Peyer's patch (tissue), 4 donors: ENCODE measurements at regions not wholly inside any gene's neighbourhood (a gene's known extent, or its start where the extent isn't known, plus 50 kb on each side); places are given as distances from the start of the nearest gene placed in this dataset.
A peak's percentile ranks its signal among the peaks of the same experiment; 100 is the strongest.
"Not testable (repeated sequence)": the region's sequence is repeated elsewhere in the genome, so short reads cannot be mapped to it uniquely, and the experiment has no call there.

Experiments used
- DNase-seq, 3 donors: peaks; one replicate each; pipeline ENCODE4 v3.0.0-alpha.2; 2017 to 2019
- H3K27ac ChIP-seq, 4 donors: fragments of 200-600 bp; sonication (generic); one replicate each; pipeline ENCODE4 v1.5.1; 2016 to 2019
- H3K27me3 ChIP-seq, 2 donors: fragments of 200-600 bp; sonication (generic); one replicate each; pipeline ENCODE4 v1.5.1; 2019
- H3K36me3 ChIP-seq, 3 donors: fragments of 200-600 bp; sonication (generic); one replicate each; pipeline ENCODE4 v1.5.1; 2016 to 2019
- H3K4me1 ChIP-seq, 4 donors: fragments of 200-600 bp; sonication (generic); one replicate each; pipeline ENCODE4 v1.5.1; 2016 to 2019
- H3K4me3 ChIP-seq, 4 donors: fragments of 200-600 bp; sonication (generic); 1 replicate in 3 of 4; 2 replicates in 1 of 4; pipeline ENCODE4 v1.5.1; 2016 to 2019; ENCODE audit warnings: mild to moderate bottlenecking in 1 of 4
- H3K9me3 ChIP-seq, 4 donors: fragments of 200-600 bp; sonication (generic); one replicate each; pipeline ENCODE4 v1.5.1; 2016 to 2019; ENCODE audit warnings: mild to moderate bottlenecking in 1 of 4

- not testable (repeated sequence) for DNase-seq, H3K4me3 ChIP-seq, H3K27me3 ChIP-seq, H3K9me3 ChIP-seq, H3K36me3 ChIP-seq, H3K27ac ChIP-seq
- H3K4me1 ChIP-seq: peaks cover 0 to 13% (median 6%) of the 10 kb centered on the region in 4 donors
Measured at GRCh38 chr9:41075671-41076070, 52.8 kb downstream of the FOXD4L6 start.

DNA sequence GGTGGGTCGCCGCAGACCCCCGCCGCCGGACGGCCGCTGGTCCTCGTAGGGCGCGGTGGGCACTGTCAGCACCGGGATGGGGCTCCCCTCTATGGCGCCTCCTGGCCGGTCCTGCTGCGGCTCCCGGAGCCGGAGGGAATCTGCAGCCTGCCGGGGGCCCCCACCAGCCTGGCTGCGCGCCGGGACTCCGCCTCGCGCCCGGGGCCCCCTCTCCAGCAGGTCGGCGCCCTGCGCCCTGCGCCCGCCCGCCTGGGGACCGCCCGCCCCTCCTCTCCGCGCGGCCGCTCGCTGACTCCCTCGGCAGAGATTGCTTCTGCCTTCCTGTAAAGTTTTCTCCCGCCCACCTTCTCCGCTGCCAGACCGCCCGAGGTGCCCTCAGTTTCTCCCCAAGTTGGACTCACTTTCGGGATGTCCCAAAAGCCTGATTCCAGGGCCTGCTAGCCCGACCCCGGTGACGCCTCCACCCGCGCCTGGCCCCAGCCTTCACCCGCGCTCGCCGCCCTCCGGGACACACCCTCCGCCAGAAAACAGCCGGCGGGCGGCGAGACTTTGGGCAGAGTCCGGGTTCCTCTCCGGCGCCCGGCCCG lies 54.0 kb downstream of the FOXD4L6 start:
- not testable (repeated sequence) for H3K36me3 ChIP-seq, H3K27me3 ChIP-seq, H3K9me3 ChIP-seq, H3K27ac ChIP-seq
- H3K4me3 ChIP-seq: peak overlapping the region; percentile 28 to 56 (median 48)
- H3K4me1 ChIP-seq: peaks cover 0 to 13% (median 6%) of the 10 kb centered on the region in 4 donors
- DNase-seq: peak in 2 of 3 donors; percentile 50 to 57

DNA sequence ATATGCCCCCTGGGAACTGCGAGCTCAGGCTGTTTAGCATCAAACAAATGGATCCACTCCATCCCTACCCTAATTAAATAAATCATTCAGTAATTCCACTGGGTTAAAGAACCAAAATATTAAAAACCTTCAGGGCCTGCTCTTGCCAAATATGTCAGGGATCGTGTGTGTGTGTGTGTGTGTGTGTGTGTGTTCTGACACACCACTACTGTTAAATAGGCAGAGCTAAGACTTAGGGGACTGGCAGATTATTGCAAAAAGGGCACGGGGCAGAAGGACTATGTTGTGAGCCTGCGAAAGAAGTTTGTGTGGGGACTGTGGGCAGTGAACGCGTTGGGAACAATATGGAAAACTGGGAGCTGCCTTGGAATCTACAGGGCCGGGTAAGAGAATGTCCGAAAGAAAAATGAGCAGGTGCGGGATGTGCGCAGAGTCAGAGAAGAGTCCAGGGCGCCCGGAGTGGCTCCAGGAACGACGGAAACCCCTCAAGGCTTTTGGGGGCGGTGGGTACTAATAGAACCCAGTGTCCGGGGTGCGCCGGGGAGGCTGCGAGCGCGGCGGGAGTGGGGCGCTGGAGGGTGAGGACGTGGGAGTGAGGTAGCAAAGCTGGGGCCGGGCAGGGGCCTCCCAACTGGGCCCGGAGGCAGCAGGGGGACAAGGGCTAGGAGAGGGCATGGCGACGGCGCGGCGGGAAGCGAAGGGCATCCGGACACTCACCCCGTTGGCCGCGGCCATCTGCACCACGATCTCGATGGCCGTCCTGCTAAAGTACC lies 54.8 kb downstream of the FOXD4L6 start:
- peak in 1 of 3 donors; percentile 42 for DNase-seq
- Histone ChIP-seq H3K4me3 (peak overlapping the region in 3 of 4 donors; percentile 42 to 56 (median 55)), H3K4me1 (peaks cover 0 to 13% (median 6%) of the 10 kb centered on the region in 4 donors)
- H3K9me3 ChIP-seq, H3K27me3 ChIP-seq, H3K27ac ChIP-seq, H3K36me3 ChIP-seq: not testable (repeated sequence)

- H3K27me3 ChIP-seq, DNase-seq, H3K4me1 ChIP-seq, H3K4me3 ChIP-seq, H3K9me3 ChIP-seq, H3K36me3 ChIP-seq: not testable (repeated sequence)
- H3K27ac ChIP-seq: peak overlapping the region in 1 of 4 donors; percentile 46
Measured at GRCh38 chr9:41064125-41064795, 64.2 kb downstream of the FOXD4L6 start.

DNA sequence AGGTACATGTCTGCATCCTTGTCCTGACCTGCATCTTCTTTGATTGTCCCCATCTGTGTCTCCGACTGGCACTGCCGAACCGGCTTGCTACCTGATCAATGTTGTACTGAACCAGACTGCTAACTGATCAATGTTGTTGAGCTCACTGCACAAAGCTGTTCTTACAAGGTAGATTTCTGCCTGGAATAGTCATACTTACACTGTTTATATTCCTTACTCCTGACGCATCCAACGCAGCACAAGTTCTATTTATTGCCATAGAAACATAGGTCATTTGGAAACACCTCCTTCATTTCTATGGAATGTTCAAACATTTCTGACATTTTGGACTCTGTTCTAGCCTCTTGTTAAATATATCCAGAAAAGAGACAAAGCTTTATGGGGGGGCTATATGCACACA lies 65.2 kb downstream of the FOXD4L6 start:
- not testable (repeated sequence) for H3K27ac ChIP-seq, H3K4me1 ChIP-seq, H3K4me3 ChIP-seq, H3K9me3 ChIP-seq, DNase-seq, H3K36me3 ChIP-seq, H3K27me3 ChIP-seq

GRCh38 chr9:41059603-41060002 lies 68.9 kb downstream of the FOXD4L6 start:
- H3K27ac ChIP-seq, DNase-seq, H3K4me3 ChIP-seq, H3K27me3 ChIP-seq, H3K36me3 ChIP-seq, H3K4me1 ChIP-seq, H3K9me3 ChIP-seq: not testable (repeated sequence)

- not testable (repeated sequence) for H3K9me3 ChIP-seq, H3K27ac ChIP-seq, H3K4me3 ChIP-seq, H3K27me3 ChIP-seq, H3K4me1 ChIP-seq, DNase-seq, H3K36me3 ChIP-seq
Measured at GRCh38 chr9:41053666-41054363, 74.7 kb downstream of the FOXD4L6 start.

- DNase-seq, H3K9me3 ChIP-seq, H3K4me1 ChIP-seq, H3K27ac ChIP-seq, H3K36me3 ChIP-seq, H3K4me3 ChIP-seq, H3K27me3 ChIP-seq: not testable (repeated sequence)
Measured at GRCh38 chr9:41048672-41049071, 79.8 kb downstream of the FOXD4L6 start.

- not testable (repeated sequence) for H3K27me3 ChIP-seq, H3K36me3 ChIP-seq, H3K9me3 ChIP-seq, H3K4me1 ChIP-seq, H3K27ac ChIP-seq, H3K4me3 ChIP-seq, DNase-seq
Measured at GRCh38 chr9:41047792-41048191, 80.7 kb downstream of the FOXD4L6 start.

DNA sequence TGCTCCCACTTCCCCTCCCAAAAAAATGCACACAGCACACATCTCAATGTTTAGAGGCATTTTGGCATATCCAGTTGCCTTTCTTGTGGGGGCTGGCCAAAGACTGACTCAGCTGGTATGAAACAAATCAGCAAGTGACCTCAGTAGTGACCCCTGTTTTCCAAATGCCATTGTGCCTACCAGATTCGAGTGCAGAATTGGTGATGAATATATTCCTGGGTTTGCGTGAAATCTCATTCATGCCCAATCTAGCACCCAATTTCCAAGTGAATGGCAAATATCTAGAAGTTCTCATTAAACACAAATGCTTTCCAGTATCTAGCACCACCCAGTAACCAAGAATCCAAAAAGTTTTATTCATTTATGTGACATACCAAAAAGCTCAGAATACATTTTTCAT lies 83.6 kb downstream of the FOXD4L6 start:
- not testable (repeated sequence) for DNase-seq, H3K4me1 ChIP-seq

DNA sequence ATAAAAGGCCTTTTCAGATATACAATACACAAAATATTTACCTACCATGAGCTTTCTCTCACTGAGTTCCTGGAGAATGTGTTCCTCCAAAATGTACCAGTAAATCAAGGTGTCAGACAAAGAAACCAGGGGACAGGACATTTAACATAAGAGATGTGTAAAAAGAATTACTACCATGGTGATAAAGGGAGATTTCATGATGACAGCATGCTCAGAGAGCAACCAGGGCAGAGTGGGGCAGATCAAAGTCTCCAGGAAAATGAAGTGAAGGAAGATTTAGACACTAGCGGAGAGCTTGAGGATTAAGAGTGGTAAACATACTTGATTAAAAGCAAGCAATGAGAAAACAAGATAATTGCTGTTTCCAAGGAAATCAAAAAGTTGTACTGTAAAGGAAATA lies 85.0 kb downstream of the FOXD4L6 start:
- H3K9me3 ChIP-seq, H3K27me3 ChIP-seq, H3K36me3 ChIP-seq, H3K4me1 ChIP-seq, H3K4me3 ChIP-seq, DNase-seq, H3K27ac ChIP-seq: not testable (repeated sequence)

More for the DNA sequence above, 83.6 kb downstream of the FOXD4L6 start:
- not testable (repeated sequence) for H3K4me3 ChIP-seq, H3K27ac ChIP-seq, H3K27me3 ChIP-seq, H3K9me3 ChIP-seq, H3K36me3 ChIP-seq

GRCh38 chr9:41042111-41042510 lies 86.4 kb downstream of the FOXD4L6 start:
- not testable (repeated sequence) for H3K36me3 ChIP-seq, H3K27ac ChIP-seq, H3K4me1 ChIP-seq, H3K9me3 ChIP-seq, DNase-seq, H3K27me3 ChIP-seq, H3K4me3 ChIP-seq

GRCh38 chr9:41040705-41041342 lies 87.7 kb downstream of the FOXD4L6 start:
- H3K4me1 ChIP-seq, H3K4me3 ChIP-seq, H3K9me3 ChIP-seq, H3K27ac ChIP-seq, DNase-seq, H3K27me3 ChIP-seq, H3K36me3 ChIP-seq: not testable (repeated sequence)

- H3K36me3 ChIP-seq, H3K4me1 ChIP-seq, H3K9me3 ChIP-seq, DNase-seq, H3K27me3 ChIP-seq, H3K4me3 ChIP-seq, H3K27ac ChIP-seq: not testable (repeated sequence)
Measured at GRCh38 chr9:41035276-41035675, 93.2 kb downstream of the FOXD4L6 start.
